ENCODE measurements at regions not wholly inside any gene's neighbourhood (a gene's known extent, or its start where the extent isn't known, plus 50 kb on each side); places are given as distances from the start of the nearest gene placed in this dataset.

DNA sequence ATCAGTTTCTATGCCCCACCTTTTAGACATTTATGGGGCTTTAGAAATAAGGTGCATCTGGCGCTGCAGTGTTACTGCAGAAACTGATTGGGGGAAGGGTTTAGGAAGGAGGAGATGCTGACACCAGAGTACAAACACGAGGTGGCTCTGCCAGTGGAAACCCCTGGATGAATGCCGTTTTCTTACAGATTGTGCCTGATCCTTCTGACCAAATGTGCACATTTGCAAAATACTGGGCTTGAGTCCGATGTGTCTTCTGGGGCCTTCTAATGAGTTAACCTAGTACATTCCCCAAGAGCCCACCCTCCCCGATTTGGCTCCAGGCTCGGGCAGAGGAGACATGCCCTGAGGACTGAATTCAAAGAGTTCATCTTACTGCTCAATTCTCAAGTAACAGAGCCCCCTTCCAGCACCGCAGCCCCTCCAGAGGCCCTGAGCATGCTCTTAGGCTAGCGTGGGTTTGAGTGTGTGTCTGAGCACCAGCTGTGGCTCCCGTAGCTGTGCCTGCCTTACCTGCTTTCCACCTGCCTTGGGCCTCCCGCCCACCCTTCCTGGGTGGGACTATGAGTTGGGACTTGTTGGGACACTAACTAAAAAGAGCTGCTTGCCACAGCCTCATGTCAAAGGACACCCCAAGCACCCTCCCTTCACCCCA is 116.7 kb upstream of the COPS8 start:
- peaks cover 3% of the 10 kb centered on the region for H3K27me3 ChIP-seq (ENCODE audit: control insufficient read depth, insufficient read depth, low read length)
- no peak overlapping the region for H3K4me3 ChIP-seq (ENCODE audit: low read depth, low read length)
- DNase-seq (ENCODE audit: low read depth), result no peak
- TF ChIP-seq, protein P1, sequence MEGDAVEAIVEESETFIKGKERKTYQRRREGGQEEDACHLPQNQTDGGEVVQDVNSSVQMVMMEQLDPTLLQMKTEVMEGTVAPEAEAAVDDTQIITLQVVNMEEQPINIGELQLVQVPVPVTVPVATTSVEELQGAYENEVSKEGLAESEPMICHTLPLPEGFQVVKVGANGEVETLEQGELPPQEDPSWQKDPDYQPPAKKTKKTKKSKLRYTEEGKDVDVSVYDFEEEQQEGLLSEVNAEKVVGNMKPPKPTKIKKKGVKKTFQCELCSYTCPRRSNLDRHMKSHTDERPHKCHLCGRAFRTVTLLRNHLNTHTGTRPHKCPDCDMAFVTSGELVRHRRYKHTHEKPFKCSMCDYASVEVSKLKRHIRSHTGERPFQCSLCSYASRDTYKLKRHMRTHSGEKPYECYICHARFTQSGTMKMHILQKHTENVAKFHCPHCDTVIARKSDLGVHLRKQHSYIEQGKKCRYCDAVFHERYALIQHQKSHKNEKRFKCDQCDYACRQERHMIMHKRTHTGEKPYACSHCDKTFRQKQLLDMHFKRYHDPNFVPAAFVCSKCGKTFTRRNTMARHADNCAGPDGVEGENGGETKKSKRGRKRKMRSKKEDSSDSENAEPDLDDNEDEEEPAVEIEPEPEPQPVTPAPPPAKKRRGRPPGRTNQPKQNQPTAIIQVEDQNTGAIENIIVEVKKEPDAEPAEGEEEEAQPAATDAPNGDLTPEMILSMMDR (IDR thresholded peaks at IDR 0.05; ENCODE audit: insufficient read depth, low read length, poor library complexity, severe bottlenecking), result no peak
- no peaks in the 10 kb centered on the region for H3K36me3 ChIP-seq (ENCODE audit: control insufficient read depth, insufficient read depth, low read length)

DNA sequence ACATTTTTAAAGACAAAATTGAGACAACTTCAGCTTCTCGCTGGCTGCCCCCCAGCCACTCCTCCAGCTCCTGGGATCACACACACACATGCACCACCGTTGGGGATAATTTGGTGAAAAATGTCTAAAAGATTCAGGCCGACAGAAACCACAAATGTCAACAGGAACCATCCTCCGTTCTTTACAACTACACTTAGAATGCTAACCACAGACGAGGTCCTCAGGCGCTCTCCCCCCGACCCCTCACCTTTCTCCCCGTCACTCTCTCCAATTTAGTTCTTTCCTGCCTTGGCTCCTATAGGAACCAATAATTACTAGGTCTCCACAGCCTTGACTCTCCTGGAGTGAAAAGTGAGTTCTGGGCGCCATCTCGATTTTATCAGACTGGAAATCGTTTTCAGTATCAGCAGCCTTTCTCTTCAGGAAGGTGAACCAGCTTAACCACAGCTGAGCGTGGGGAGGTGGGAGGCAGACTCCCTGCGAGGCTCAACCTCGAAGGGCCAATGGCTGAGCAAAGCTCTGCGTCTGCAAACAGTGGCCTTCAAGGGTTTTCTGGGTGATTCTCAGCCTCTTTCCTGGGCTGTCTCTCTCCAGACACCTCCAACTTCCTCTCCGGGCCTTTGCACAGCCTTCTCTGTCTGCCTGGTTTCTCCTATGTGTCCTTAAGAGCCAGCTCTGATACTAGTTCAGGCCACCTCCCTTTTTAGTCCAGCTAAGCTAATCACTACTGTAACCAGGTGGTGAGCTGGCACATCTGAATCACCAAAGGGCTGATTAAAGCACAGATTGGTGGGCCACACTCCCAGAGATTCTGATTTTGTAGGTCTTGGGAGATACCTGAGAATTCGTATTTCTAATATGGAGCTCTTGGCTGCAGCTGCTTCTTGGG is 115.7 kb upstream of the COPS8 start:
- Histone ChIP-seq H3K4me3 (ENCODE audit: low read depth, low read length) (no peak overlapping the region), H3K36me3 (ENCODE audit: control insufficient read depth, insufficient read depth, low read length) (no peaks in the 10 kb centered on the region), H3K27me3 (ENCODE audit: control insufficient read depth, insufficient read depth, low read length) (peaks cover 3% of the 10 kb centered on the region)
- no peak for DNase-seq (ENCODE audit: low read depth)
- TF ChIP-seq, protein P1 (IDR thresholded peaks at IDR 0.05; ENCODE audit: insufficient read depth, low read length, poor library complexity, severe bottlenecking), result no peak

DNA sequence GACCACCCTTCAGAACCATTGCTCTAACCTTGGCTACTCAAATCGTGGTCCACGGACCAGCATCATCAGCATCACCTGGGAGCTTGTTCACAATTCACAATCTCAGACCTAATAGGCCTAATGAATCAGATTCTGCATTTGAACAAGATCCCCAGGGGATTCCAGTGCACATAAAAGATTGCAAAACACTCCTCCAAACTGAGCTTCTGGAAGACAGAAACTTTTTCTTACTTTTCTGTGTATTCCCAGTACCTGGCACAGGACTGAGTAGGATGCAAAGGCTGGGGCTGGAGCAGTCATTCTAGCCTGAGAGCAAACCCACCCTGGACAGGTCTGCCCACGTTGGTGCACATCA is 115.1 kb upstream of the COPS8 start:
- peaks cover 3% of the 10 kb centered on the region for H3K27me3 ChIP-seq (ENCODE audit: control insufficient read depth, insufficient read depth, low read length)
- no peaks in the 10 kb centered on the region for H3K36me3 ChIP-seq (ENCODE audit: control insufficient read depth, insufficient read depth, low read length)
- no peak for DNase-seq (ENCODE audit: low read depth)
- H3K4me3 ChIP-seq (ENCODE audit: low read depth, low read length), result no peak overlapping the region
- TF ChIP-seq, protein P1 (IDR thresholded peaks at IDR 0.05; ENCODE audit: insufficient read depth, low read length, poor library complexity, severe bottlenecking), result no peak

DNA sequence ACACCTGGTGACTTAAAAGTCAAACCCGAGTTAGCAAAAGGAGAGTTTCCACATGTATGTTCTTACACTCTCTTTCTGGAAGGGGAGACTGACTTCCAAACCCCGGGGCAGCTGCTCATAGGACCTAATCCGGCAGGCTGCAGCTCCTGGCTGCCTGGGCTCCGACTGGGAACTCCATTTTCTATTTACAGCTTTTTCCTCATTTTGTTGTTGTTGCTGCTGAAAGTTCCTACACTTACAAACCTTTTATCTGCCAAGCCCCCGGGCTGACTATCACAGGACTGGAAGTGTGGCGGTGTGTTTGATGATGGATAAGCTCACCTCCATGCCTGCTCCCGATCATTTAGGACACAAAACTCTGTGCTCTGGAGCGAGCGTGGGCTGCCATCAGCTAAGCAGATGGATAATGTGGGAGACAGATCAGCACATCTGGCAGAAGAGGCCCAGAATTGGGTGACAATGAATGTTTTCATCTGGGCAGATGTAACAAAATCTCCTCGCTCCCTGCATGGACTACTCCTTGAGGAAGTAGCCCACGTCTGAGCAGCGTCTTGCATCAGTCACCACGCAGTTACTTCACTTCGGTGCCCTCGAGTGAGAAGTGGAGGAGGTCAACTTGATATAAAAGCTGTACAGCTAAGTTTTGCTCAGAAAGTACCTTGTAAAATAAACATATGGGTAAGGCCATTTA is 114.4 kb upstream of the COPS8 start:
- TF ChIP-seq, protein P1 (IDR thresholded peaks at IDR 0.05; ENCODE audit: insufficient read depth, low read length, poor library complexity, severe bottlenecking), result no peak
- no peak for DNase-seq (ENCODE audit: low read depth)
- Histone ChIP-seq H3K27me3 (ENCODE audit: control insufficient read depth, insufficient read depth, low read length) (peaks cover 3% of the 10 kb centered on the region), H3K36me3 (ENCODE audit: control insufficient read depth, insufficient read depth, low read length) (no peaks in the 10 kb centered on the region), H3K4me3 (ENCODE audit: low read depth, low read length) (no peak overlapping the region)

DNA sequence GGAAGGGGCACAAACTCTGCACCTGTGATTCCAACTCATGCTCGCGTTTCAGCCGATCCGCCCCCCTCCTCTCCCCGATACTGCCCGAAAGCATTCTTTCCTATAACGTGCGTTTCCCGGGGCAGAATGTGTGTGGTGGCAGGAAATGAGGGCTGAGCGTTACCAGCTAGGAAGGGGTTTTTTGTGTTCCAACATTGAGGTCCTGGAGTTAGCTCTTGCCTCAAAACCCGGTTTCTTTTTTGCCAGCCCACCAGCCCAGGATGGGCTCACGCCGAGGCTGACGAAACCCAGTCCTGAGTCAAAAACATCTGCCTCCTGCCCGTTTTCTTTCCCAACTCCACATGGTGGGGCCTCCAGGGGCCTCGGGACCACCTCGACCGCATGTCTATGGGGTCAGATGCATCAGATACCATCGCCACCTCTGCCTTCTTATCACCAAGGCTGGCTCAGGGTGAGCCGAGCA is 113.7 kb upstream of the COPS8 start:
- H3K36me3 ChIP-seq (ENCODE audit: control insufficient read depth, insufficient read depth, low read length), result no peaks in the 10 kb centered on the region
- TF ChIP-seq, protein P1 (IDR thresholded peaks at IDR 0.05; ENCODE audit: insufficient read depth, low read length, poor library complexity, severe bottlenecking), result no peak
- peaks cover 5% of the 10 kb centered on the region for H3K27me3 ChIP-seq (ENCODE audit: control insufficient read depth, insufficient read depth, low read length)
- no peak for DNase-seq (ENCODE audit: low read depth)
- H3K4me3 ChIP-seq (ENCODE audit: low read depth, low read length), result no peak overlapping the region
